Astrocyte (in vitro differentiated cells and primary cell): ENCODE measurements at regions not wholly inside any gene's neighbourhood (a gene's known extent, or its start where the extent isn't known, plus 50 kb on each side); places are given as distances from the start of the nearest gene placed in this dataset.
"Not testable (repeated sequence)": the region's sequence is repeated elsewhere in the genome, so short reads cannot be mapped to it uniquely, and the experiment has no call there.

Experiments
- CTCF ChIP-seq: IDR thresholded peaks from 2 replicates; pipeline ENCODE4 v1.5.1; 2011; ENCODE audit warnings: low read depth, mild to moderate bottlenecking, inconsistent platforms, low read length, moderate library complexity; ENCODE audit not compliant: insufficient read depth
- EZH2 ChIP-seq: IDR thresholded peaks from 2 replicates; pipeline ENCODE4 v1.6.1; 2012; ENCODE audit warnings: mild to moderate bottlenecking, low read length, inconsistent platforms; ENCODE audit not compliant: insufficient read depth

DNA sequence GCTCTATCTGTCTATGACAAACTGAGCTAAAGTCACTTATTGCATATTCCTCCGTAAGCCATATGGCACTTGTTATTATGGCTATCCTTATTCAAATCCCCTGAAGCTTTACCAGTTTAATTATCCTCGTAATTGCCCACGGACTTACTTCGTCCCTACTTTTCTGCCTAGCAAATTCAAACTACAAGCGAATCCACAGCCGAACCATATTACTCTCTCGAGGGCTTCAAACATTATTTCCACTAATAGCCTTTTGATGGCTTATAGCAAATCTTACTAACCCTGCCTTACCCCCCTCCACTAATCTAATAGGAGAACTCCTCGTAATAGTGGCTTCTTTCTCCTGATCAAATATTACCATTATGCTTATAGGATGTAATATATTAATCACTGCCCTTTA is 63.1 kb upstream of the IMP4 start:
- not testable (repeated sequence) for TF ChIP-seq EZH2, CTCF
